Activated T-cell treated with anti-CD3 and anti-CD28 coated beads for 48 hours (primary cell): ENCODE measurements at regions not wholly inside any gene's neighbourhood (a gene's known extent, or its start where the extent isn't known, plus 50 kb on each side); places are given as distances from the start of the nearest gene placed in this dataset.
"Not testable (repeated sequence)": the region's sequence is repeated elsewhere in the genome, so short reads cannot be mapped to it uniquely, and the experiment has no call there.

Source experiments
- DNase-seq: peaks from one replicate; pipeline ENCODE4 v3.0.0-alpha.2; 2020; ENCODE audit warnings: low read depth

GRCh38 chr1:195663549-195664280 is 944.5 kb downstream of the KCNT2 start:
- DNase-seq: no peak

GRCh38 chr1:195656780-195657179 is 951.5 kb downstream of the KCNT2 start:
- no peak for DNase-seq

- not testable (repeated sequence) for DNase-seq
Measured at GRCh38 chr1:195648875-195649274, 959.4 kb downstream of the KCNT2 start.

GRCh38 chr1:195637539-195637938 is 970.7 kb downstream of the KCNT2 start:
- DNase-seq: no peak

- DNase-seq: no peak
Measured at GRCh38 chr1:195618287-195618686, 990.0 kb downstream of the KCNT2 start.

- no peak for DNase-seq
Measured at GRCh38 chr1:195617106-195617505, 991.1 kb downstream of the KCNT2 start.

GRCh38 chr1:195608883-195609282 is 999.4 kb downstream of the KCNT2 start:
- no peak for DNase-seq

GRCh38 chr1:195606483-195606882 is 1001.8 kb downstream of the KCNT2 start:
- DNase-seq: no peak

- no peak for DNase-seq
Measured at GRCh38 chr1:195604287-195604686, 1004.0 kb downstream of the KCNT2 start.

GRCh38 chr1:195597891-195598290 is 1010.3 kb downstream of the KCNT2 start:
- DNase-seq: no peak

GRCh38 chr1:195594773-195595172 is 1013.5 kb downstream of the KCNT2 start:
- no peak for DNase-seq

- DNase-seq: no peak
Measured at GRCh38 chr1:195594322-195594721, 1013.9 kb downstream of the KCNT2 start.

GRCh38 chr1:195591917-195592672 is 1016.1 kb downstream of the KCNT2 start:
- DNase-seq: no peak

- no peak for DNase-seq
Measured at GRCh38 chr1:195590649-195591048, 1017.6 kb downstream of the KCNT2 start.

- DNase-seq: no peak
Measured at GRCh38 chr1:195584870-195585624, 1023.2 kb downstream of the KCNT2 start.

GRCh38 chr1:195580988-195581387 is 1027.3 kb downstream of the KCNT2 start:
- DNase-seq: no peak

GRCh38 chr1:195577748-195578147 is 1030.5 kb downstream of the KCNT2 start:
- DNase-seq: no peak

GRCh38 chr1:195576641-195577040 is 1031.6 kb downstream of the KCNT2 start:
- DNase-seq: no peak

GRCh38 chr1:195574511-195574910 is 1033.7 kb downstream of the KCNT2 start:
- DNase-seq: no peak

GRCh38 chr1:195569934-195570333 is 1038.3 kb downstream of the KCNT2 start:
- DNase-seq: no peak

GRCh38 chr1:195568389-195568788 is 1039.9 kb downstream of the KCNT2 start:
- DNase-seq: no peak

GRCh38 chr1:195562074-195562473 is 1046.2 kb downstream of the KCNT2 start:
- DNase-seq: no peak
